22Rv1 (cell line): ENCODE measurements at regions not wholly inside any gene's neighbourhood (a gene's known extent, or its start where the extent isn't known, plus 50 kb on each side); places are given as distances from the start of the nearest gene placed in this dataset.

ENCODE experiments used
- CTCF ChIP-seq: fragments of 450-650 bp; IDR thresholded peaks from 2 replicates; pipeline ENCODE4 v1.5.1; 2017; ENCODE audit warnings: mild to moderate bottlenecking
- ZFX ChIP-seq: fragments of 450-650 bp; IDR thresholded peaks from 2 replicates; pipeline ENCODE4 v1.6.1; 2017; ENCODE audit warnings: antibody characterized with exemption, borderline replicate concordance

DNA sequence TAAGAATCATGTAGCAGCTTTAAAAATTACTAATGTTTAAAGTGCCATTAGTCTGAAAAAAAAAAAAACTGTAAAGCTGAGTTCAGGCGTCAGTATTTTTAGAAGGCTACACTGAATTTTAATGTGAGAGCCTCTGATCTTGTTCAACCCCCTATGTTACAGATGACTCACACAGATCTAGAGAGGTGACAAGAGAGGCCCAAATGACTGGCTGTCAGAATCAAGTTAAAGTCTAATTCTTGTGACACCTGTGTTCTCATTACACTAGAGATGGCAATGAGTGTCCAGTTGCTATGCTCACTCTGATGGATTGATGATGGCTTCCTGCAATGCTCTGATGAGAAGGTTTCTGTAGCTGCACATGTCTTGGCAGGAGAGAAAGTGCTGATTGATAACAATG lies 203.5 kb upstream of the OBI1 start:
- TF ChIP-seq CTCF: no peak
- TF ChIP-seq ZFX: no peak
